ENCODE measurements at regions not wholly inside any gene's neighbourhood (a gene's known extent, or its start where the extent isn't known, plus 50 kb on each side); places are given as distances from the start of the nearest gene placed in this dataset.

- H3K27ac ChIP-seq (ENCODE audit: low read depth, low read length), result no peak overlapping the region
- WGBS, 3 donors, result 91 to 94% (median 94%) methylated on average over 2 of the region's 2 CpGs
Measured at GRCh38 chr7:130962109-130962508, 228.1 kb upstream of the KLF14 start.

- 65 to 92% (median 67%) methylated on average over 5 of the region's 5 CpGs for WGBS, 3 donors
- H3K27ac ChIP-seq (ENCODE audit: low read depth, low read length), result no peak overlapping the region
Measured at GRCh38 chr7:130963339-130963738, 229.3 kb upstream of the KLF14 start.

GRCh38 chr7:130965515-130965914 lies 231.5 kb upstream of the KLF14 start:
- H3K27ac ChIP-seq (ENCODE audit: low read depth, low read length), result no peak overlapping the region

GRCh38 chr7:130966246-130967009 lies 232.4 kb upstream of the KLF14 start:
- WGBS, 3 donors, result 91 to 93% (median 93%) methylated on average over 5 of the region's 5 CpGs

GRCh38 chr7:130970196-130970595 lies 236.2 kb upstream of the KLF14 start:
- no peak overlapping the region for H3K27ac ChIP-seq (ENCODE audit: low read depth, low read length)

More at GRCh38 chr7:130966246-130967009, 232.4 kb upstream of the KLF14 start:
- no peak overlapping the region for H3K27ac ChIP-seq (ENCODE audit: low read depth, low read length)

GRCh38 chr7:130970696-130971095 lies 236.7 kb upstream of the KLF14 start:
- H3K27ac ChIP-seq (ENCODE audit: low read depth, low read length), result no peak overlapping the region

GRCh38 chr7:130971297-130971696 lies 237.3 kb upstream of the KLF14 start:
- no peak overlapping the region for H3K27ac ChIP-seq (ENCODE audit: low read depth, low read length)
- 88 to 97% (median 91%) methylated on average over 4 of the region's 4 CpGs for WGBS, 3 donors

More at GRCh38 chr7:130970696-130971095, 236.7 kb upstream of the KLF14 start:
- 17 to 36% (median 24%) methylated on average over 1 of the region's 1 CpG for WGBS, 3 donors

- H3K27ac ChIP-seq (ENCODE audit: low read depth, low read length), result no peak overlapping the region
- 97 to 98% (median 98%) methylated on average over 2 of the region's 2 CpGs for WGBS, 3 donors
Measured at GRCh38 chr7:130972201-130972600, 238.2 kb upstream of the KLF14 start.

GRCh38 chr7:130973637-130974036 lies 239.6 kb upstream of the KLF14 start:
- H3K27ac ChIP-seq (ENCODE audit: low read depth, low read length), result no peak overlapping the region

GRCh38 chr7:130974169-130974568 lies 240.2 kb upstream of the KLF14 start:
- WGBS, 3 donors, result 93 to 98% (median 95%) methylated on average over 2 of the region's 2 CpGs

GRCh38 chr7:130974794-130975193 lies 240.8 kb upstream of the KLF14 start:
- WGBS, 3 donors, result 97 to 100% (median 100%) methylated on average over 2 of the region's 2 CpGs
- no peak overlapping the region for H3K27ac ChIP-seq (ENCODE audit: low read depth, low read length)

More at GRCh38 chr7:130974169-130974568, 240.2 kb upstream of the KLF14 start:
- H3K27ac ChIP-seq (ENCODE audit: low read depth, low read length), result no peak overlapping the region

GRCh38 chr7:130975731-130976130 lies 241.7 kb upstream of the KLF14 start:
- H3K27ac ChIP-seq (ENCODE audit: low read depth, low read length), result no peak overlapping the region
- WGBS, 3 donors, result 86 to 96% (median 89%) methylated on average over 5 of the region's 5 CpGs

- no peak overlapping the region for H3K27ac ChIP-seq (ENCODE audit: low read depth, low read length)
- 25 to 32% (median 28%) methylated on average over 3 of the region's 3 CpGs for WGBS, 3 donors
Measured at GRCh38 chr7:130982160-130982638, 248.2 kb upstream of the KLF14 start.

GRCh38 chr7:130982651-130983050 lies 248.6 kb upstream of the KLF14 start:
- WGBS, 3 donors, result 40 to 62% (median 50%) methylated on average over 3 of the region's 3 CpGs
- H3K27ac ChIP-seq (ENCODE audit: low read depth, low read length), result no peak overlapping the region

GRCh38 chr7:130985361-130985760 lies 251.4 kb upstream of the KLF14 start:
- no peak overlapping the region for H3K27ac ChIP-seq (ENCODE audit: low read depth, low read length)
- WGBS, 3 donors, result 86 to 98% (median 97%) methylated on average over 4 of the region's 4 CpGs

GRCh38 chr7:130986261-130986690 lies 252.3 kb upstream of the KLF14 start:
- 49 to 65% (median 49%) methylated on average over 7 of the region's 7 CpGs for WGBS, 3 donors
- H3K27ac ChIP-seq (ENCODE audit: low read depth, low read length), result no peak overlapping the region

GRCh38 chr7:130987092-130987491 lies 253.1 kb upstream of the KLF14 start:
- 93 to 98% (median 96%) methylated on average over 4 of the region's 4 CpGs for WGBS, 3 donors
- no peak overlapping the region for H3K27ac ChIP-seq (ENCODE audit: low read depth, low read length)

GRCh38 chr7:130988443-130988842 lies 254.4 kb upstream of the KLF14 start:
- H3K27ac ChIP-seq (ENCODE audit: low read depth, low read length), result no peak overlapping the region

GRCh38 chr7:130989101-130989795 lies 255.2 kb upstream of the KLF14 start:
- 79 to 91% (median 87%) methylated on average over 2 of the region's 2 CpGs for WGBS, 3 donors
- no peak overlapping the region for H3K27ac ChIP-seq (ENCODE audit: low read depth, low read length)

More at GRCh38 chr7:130988443-130988842, 254.4 kb upstream of the KLF14 start:
- whole genome bisulfite sequencing, 3 donors, result 48 to 58% (median 50%) methylated on average over 5 of the region's 5 CpGs
